Neural cell (in vitro differentiated cells): ENCODE measurements at regions not wholly inside any gene's neighbourhood (a gene's known extent, or its start where the extent isn't known, plus 50 kb on each side); places are given as distances from the start of the nearest gene placed in this dataset.

Experiments
- H2AFZ ChIP-seq: fragments of 200-600, 300-800 bp; sonication (generic), shearing (Covaris generic); 2 replicates; pipeline ENCODE4 v1.6.0; 2014; ENCODE audit warnings: low read depth, mild to moderate bottlenecking, antibody characterized with exemption, low read length, moderate library complexity
- H3F3A ChIP-seq: fragments of 200-600 bp; shearing (Covaris generic); 2 replicates; pipeline ENCODE4 v1.6.1; 2016; ENCODE audit warnings: mild to moderate bottlenecking, moderate library complexity, mixed read lengths, antibody characterized with exemption, low read length; ENCODE audit not compliant: insufficient read depth, poor library complexity, severe bottlenecking
- H3K27ac ChIP-seq: fragments of 200-600, 300-800 bp; sonication (generic), shearing (Covaris generic); 2 replicates; pipeline ENCODE4 v1.5.1; 2014; ENCODE audit warnings: mild to moderate bottlenecking, low read length, moderate library complexity
- H3K27me3 ChIP-seq: fragments of 300-800, 200-600 bp; sonication (generic), shearing (Covaris generic); 2 replicates; pipeline ENCODE4 v1.6.0; 2014; ENCODE audit warnings: mild to moderate bottlenecking, low read depth, low read length, moderate library complexity; ENCODE audit not compliant: insufficient read depth
- H3K36me3 ChIP-seq: fragments of 300-800, 200-600 bp; sonication (generic), shearing (Covaris generic); 2 replicates; pipeline ENCODE4 v1.5.1; 2014; ENCODE audit warnings: mild to moderate bottlenecking, antibody characterized with exemption, low read length, moderate library complexity; ENCODE audit not compliant: insufficient read depth
- H3K4me2 ChIP-seq: fragments of 300-800, 200-600 bp; sonication (generic), shearing (Covaris generic); 2 replicates; pipeline ENCODE4 v1.6.0; 2014; ENCODE audit warnings: mild to moderate bottlenecking, low read length
- H3K4me3 ChIP-seq: fragments of 300-800, 200-600 bp; sonication (generic), shearing (Covaris generic); 2 replicates; pipeline ENCODE4 v1.5.1; 2014; ENCODE audit warnings: mild to moderate bottlenecking, low read length, moderate library complexity
- H3K79me2 ChIP-seq: fragments of 200-600 bp; shearing (Covaris generic); replicated peaks from 2 replicates; pipeline ENCODE4 v1.6.0; 2014; ENCODE audit warnings: mild to moderate bottlenecking, low read length, moderate library complexity; ENCODE audit not compliant: insufficient read depth
- H3K9ac ChIP-seq: fragments of 300-800, 200-600 bp; sonication (generic), shearing (Covaris generic); 2 replicates; pipeline ENCODE4 v1.6.1; 2016; ENCODE audit warnings: mild to moderate bottlenecking, low read length, mixed read lengths
- H3K9me2 ChIP-seq: fragments of 200-600 bp; shearing (Covaris generic); 2 replicates; pipeline ENCODE4 v1.6.1; 2016; ENCODE audit warnings: mild to moderate bottlenecking, low read length, mixed read lengths; ENCODE audit not compliant: insufficient read depth
- H3K9me3 ChIP-seq: fragments of 200-600, 300-800 bp; sonication (generic), shearing (Covaris generic); 2 replicates; pipeline ENCODE4 v1.6.1; 2016; ENCODE audit warnings: mild to moderate bottlenecking, mixed run types, low read length, moderate library complexity, mixed read lengths
- H4K20me1 ChIP-seq: fragments of 200-600 bp; shearing (Covaris generic); 2 replicates; pipeline ENCODE4 v1.6.1; 2016; ENCODE audit warnings: mild to moderate bottlenecking, mixed run types; ENCODE audit not compliant: insufficient read depth
- CTCF ChIP-seq: fragments of 450-650 bp; IDR thresholded peaks from 2 replicates; pipeline ENCODE4 v1.5.1; 2014; ENCODE audit warnings: antibody characterized with exemption, mild to moderate bottlenecking, moderate library complexity; ENCODE audit not compliant: poor library complexity, severe bottlenecking
- EP300 ChIP-seq: fragments of 450-650 bp; conservative IDR thresholded peaks from 2 replicates; pipeline ENCODE4 v1.6.1; 2014; ENCODE audit warnings: antibody characterized with exemption, mild to moderate bottlenecking, moderate library complexity; ENCODE audit not compliant: poor library complexity, severe bottlenecking
- EZH2 ChIP-seq: fragments of 200-600, 300-800 bp; shearing (Covaris generic), sonication (generic); IDR thresholded peaks from 2 replicates; pipeline ENCODE4 v1.6.1; 2014; ENCODE audit warnings: antibody characterized with exemption, low read length, borderline replicate concordance, mild to moderate bottlenecking; ENCODE audit not compliant: insufficient read depth, poor library complexity, severe bottlenecking
- MXI1 ChIP-seq: fragments of 450-650 bp; conservative IDR thresholded peaks from 2 replicates; pipeline ENCODE4 v1.6.1; 2014; ENCODE audit warnings: antibody characterized with exemption, mild to moderate bottlenecking; ENCODE audit not compliant: poor library complexity, severe bottlenecking
- POLR2AphosphoS5 ChIP-seq: IDR thresholded peaks from 2 replicates; pipeline ENCODE4 v1.6.1; 2012
- RAD21 ChIP-seq: fragments of 450-650 bp; conservative IDR thresholded peaks from 2 replicates; pipeline ENCODE4 v1.6.1; 2014; ENCODE audit warnings: antibody characterized with exemption, mild to moderate bottlenecking, moderate library complexity
- REST ChIP-seq: IDR thresholded peaks from 2 replicates; pipeline ENCODE4 v1.6.1; 2012; ENCODE audit warnings: borderline replicate concordance
- SMC3 ChIP-seq: fragments of 450-650 bp; conservative IDR thresholded peaks from 2 replicates; pipeline ENCODE4 v1.6.1; 2014; ENCODE audit warnings: antibody characterized with exemption, mild to moderate bottlenecking, moderate library complexity; ENCODE audit not compliant: poor library complexity
- TAF1 ChIP-seq: IDR thresholded peaks from 2 replicates; pipeline ENCODE4 v1.6.1; 2012; ENCODE audit warnings: low read depth

- H3K36me3 ChIP-seq, result no peaks in the 10 kb centered on the region
- H3K9me3 ChIP-seq, result no peaks in the 10 kb centered on the region
- H3K27ac ChIP-seq, result no peak overlapping the region
- no peak overlapping the region for H3K4me3 ChIP-seq
- no peaks in the 10 kb centered on the region for H3K9me2 ChIP-seq
- H4K20me1 ChIP-seq, result no peaks in the 10 kb centered on the region
- TF ChIP-seq RAD21 (no peak), REST (no peak), POLR2AphosphoS5 (no peak), EZH2 (no peak), TAF1 (no peak), SMC3 (no peak)
- no peak overlapping the region for H3K4me2 ChIP-seq
- no peak overlapping the region for H2AFZ ChIP-seq
- no peak overlapping the region for H3K9ac ChIP-seq
- H3K27me3 ChIP-seq, result no peaks in the 10 kb centered on the region
- no peaks in the 10 kb centered on the region for H3F3A ChIP-seq
- no peaks in the 10 kb centered on the region for H3K79me2 ChIP-seq
These were observed 887.4 kb upstream of the CXADR start for GRCh38 chr21:16625491-16625890.

DNA sequence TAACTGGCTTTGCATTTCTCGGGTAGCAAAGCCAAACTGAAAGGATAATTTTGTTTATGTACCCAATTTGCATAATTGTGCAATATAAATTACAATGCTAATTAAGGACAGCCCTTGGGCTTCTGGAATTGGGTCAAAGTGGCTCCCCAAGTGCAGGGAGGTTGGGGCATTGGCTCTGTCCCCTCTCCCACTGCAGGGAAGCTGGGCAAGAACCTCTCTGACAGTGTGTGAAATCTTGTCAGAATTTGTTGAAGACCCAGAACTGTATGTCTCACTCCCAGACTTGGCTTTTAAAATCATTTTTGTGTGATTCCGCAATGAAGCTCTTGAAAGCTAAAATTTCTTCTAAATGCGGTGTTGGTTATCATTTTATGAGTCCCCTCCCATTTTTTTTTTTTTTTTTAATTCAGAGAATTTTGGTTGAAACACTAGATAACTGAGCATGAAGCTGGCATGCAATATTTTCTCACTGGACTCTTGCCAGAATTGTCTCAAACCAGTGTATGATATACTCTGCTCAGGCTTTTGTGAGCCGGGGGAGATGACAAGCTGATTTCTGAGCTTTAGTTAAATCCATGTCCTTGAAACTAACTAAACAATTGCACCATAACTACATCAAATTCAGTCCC lies 878.9 kb upstream of the CXADR start:
- H3K27ac ChIP-seq, result no peak overlapping the region
- H3K79me2 ChIP-seq, result no peaks in the 10 kb centered on the region
- H3K36me3 ChIP-seq, result no peaks in the 10 kb centered on the region
- no peak overlapping the region for H3K4me3 ChIP-seq
- no peaks in the 10 kb centered on the region for H4K20me1 ChIP-seq
- H3K9ac ChIP-seq, result no peak overlapping the region
- H3K27me3 ChIP-seq, result no peaks in the 10 kb centered on the region
- TF ChIP-seq EP300, result no peak
- TF ChIP-seq REST, result no peak
- no peak for TF ChIP-seq MXI1
- no peak for TF ChIP-seq RAD21
- no peak for TF ChIP-seq POLR2AphosphoS5
- no peak for TF ChIP-seq TAF1
- TF ChIP-seq CTCF, result no peak
- TF ChIP-seq EZH2, result no peak
- no peak for TF ChIP-seq SMC3
- no peak overlapping the region for H2AFZ ChIP-seq
- no peaks in the 10 kb centered on the region for H3K9me2 ChIP-seq
- H3K4me2 ChIP-seq, result no peak overlapping the region
- no peaks in the 10 kb centered on the region for H3K9me3 ChIP-seq
- no peaks in the 10 kb centered on the region for H3F3A ChIP-seq
